Activated CD8-positive, alpha-beta memory T cell treated with anti-CD3 and anti-CD28 coated beads, Interleukin-2, amount 50 U/mL, for 1 hour (primary cell): ENCODE measurements at regions not wholly inside any gene's neighbourhood (a gene's known extent, or its start where the extent isn't known, plus 50 kb on each side); places are given as distances from the start of the nearest gene placed in this dataset.

Experiments
- DNase-seq: peaks from one replicate; pipeline ENCODE4 v3.0.0-alpha.2; 2020; ENCODE audit errors: extremely low read depth

GRCh38 chr1:193567937-193568336 lies 381.5 kb upstream of the B3GALT2 start:
- DNase-seq, result no peak

GRCh38 chr1:193566735-193567134 lies 380.3 kb upstream of the B3GALT2 start:
- no peak for DNase-seq

- DNase-seq, result no peak
These were observed 379.7 kb upstream of the B3GALT2 start for GRCh38 chr1:193565971-193566577.

DNA sequence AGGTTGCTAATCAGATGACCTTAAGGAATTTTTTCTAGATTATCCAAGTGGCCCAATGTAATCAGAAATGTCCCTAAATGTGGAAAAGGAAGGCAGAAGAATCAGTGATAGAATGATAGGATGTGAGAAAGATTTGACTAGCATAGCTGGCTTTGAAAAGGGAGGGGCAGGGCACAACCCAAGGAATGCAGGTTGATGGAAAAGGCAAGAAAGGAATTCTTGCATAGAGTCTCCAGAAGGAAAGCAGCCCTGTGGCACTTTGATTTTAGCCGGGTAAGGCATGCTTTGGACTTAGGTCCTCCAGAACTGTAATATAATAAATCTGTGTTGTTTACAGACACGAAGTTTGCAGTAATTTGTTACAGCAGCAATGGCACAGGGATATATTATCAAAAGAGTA lies 375.7 kb upstream of the B3GALT2 start:
- DNase-seq, result no peak

GRCh38 chr1:193558491-193559028 lies 372.1 kb upstream of the B3GALT2 start:
- no peak for DNase-seq

GRCh38 chr1:193555662-193556441 lies 369.4 kb upstream of the B3GALT2 start:
- no peak for DNase-seq

DNA sequence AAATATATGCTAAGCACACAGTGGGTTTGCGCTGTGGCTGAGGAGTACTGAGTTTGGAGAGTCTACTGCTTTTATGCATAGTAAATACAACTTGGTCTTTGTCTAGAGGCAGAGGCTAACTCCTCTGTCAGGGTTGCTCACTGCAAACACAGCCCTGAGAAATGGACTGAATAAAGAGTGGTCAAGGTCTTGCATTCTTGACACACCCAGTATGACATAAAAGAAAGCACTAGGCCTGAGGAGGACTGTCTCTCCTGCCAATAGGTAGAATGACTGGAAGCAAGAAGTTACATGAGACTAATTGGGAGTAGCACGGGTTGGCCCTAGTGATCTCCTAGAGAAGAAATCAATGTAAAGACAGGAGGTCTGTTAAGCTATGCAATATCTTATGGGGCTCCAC lies 367.2 kb upstream of the B3GALT2 start:
- DNase-seq, result no peak

GRCh38 chr1:193552274-193552673 lies 365.9 kb upstream of the B3GALT2 start:
- DNase-seq, result no peak

GRCh38 chr1:193549081-193549480 lies 362.7 kb upstream of the B3GALT2 start:
- DNase-seq, result no peak

DNA sequence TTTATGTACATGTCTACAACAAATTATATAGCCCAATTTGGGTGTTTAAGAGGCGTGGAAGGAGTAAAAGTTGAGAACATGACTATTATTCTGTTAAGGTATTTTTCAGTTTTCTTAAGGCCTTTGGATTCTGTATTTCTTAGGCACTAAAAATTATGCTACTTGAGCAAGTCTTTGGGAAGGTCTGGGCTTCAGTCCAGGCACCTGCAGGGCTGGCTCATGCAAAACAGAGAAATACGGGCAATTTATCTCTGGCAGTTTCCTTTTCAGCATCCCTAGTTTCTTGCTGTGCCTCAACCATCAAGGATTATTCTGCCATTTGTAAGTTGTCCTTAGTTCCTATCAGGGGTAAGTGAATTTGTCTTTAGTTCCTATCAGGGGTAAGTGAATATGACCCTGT lies 358.8 kb upstream of the B3GALT2 start:
- DNase-seq, result no peak

DNA sequence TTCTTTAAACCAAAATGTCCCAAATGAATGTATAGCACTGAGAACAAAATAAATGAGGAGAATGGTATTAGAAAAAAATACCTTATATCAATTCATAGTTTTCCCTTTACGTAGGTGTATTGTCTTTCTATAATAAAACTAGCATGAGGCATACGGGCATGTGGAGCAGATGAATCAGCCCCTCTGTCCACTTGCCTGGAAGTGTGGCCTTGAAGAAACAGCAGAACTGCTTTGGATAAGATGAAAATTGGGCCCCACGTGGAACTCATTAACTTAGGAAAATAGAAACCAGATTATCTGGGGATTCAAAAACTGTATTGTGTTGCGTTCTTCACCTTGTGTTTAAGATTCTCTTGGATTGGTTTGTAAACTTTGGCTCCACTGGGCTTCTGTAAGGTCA lies 356.8 kb upstream of the B3GALT2 start:
- no peak for DNase-seq

- no peak for DNase-seq
These were observed 356.3 kb upstream of the B3GALT2 start for GRCh38 chr1:193542690-193543089.

- DNase-seq, result no peak
These were observed 354.1 kb upstream of the B3GALT2 start for GRCh38 chr1:193540511-193540910.

DNA sequence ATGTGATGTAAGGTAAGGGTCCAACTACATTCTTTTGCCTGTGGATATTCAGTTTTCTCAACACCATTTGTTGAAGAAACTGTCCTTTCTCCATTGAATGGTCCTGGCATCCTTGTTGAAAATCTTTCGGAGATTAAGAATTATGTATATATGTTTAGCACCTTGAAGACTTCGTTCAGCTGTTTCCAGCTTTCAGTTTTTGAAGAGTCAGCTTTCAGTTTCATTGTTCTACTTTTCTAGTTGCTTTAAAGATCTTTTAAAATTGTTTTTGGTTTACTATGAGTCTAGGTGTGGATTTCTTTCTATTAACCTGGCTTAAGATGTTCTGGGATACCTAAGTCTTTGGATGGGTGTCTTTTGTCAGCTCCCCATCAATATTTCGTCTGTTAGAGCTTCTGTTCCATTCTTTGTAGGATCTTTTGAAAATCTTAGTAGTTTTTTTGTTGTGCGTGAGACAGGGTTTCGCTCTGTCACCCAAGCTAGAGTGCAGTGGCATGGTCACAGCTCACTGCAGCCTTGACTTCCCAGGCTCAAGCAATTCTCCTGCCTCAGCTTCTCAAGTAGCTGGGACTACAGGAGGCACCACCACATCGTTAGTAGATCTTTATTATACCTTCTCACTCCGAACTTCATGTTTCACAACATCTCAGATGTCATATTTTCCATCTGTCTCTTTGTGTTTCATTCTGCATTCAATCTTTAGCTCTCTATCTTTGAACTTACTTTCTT lies 353.5 kb upstream of the B3GALT2 start:
- no peak for DNase-seq

DNA sequence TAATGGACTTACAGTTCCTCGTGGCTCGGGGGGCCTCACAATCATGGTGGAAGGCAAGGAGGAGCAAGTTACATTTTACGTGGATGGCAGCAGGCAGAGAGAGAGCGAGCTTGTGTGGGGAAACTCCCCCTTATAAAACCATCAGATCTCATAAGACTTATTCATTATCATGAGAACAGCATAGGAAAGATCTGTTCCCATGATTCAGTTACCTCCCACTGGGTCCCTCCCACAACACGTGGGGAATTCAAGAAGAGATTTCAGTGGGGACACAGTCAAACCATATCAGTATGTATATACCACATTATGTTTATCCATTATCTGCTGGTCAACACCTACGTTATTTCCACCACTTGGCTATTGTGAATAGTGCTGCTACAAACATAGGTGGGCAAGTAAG lies 352.3 kb upstream of the B3GALT2 start:
- DNase-seq, result no peak

DNA sequence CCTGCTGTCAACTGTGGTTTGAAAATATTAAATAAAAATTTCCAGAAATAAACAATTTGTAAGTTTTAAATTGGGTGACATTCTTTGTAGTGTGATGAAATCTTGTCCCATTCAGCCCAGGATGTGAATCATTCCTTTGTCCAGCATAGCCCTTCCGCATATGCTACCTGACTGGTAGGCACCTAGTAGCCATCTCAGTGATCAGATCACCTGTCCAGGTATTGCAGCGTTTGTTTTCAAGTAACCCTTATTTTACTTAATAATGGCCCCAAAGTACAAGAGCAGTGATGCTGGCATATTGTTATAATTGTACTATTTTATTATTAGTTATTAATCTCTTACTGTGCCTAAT lies 351.6 kb upstream of the B3GALT2 start:
- no peak for DNase-seq

- no peak for DNase-seq
These were observed 351.0 kb upstream of the B3GALT2 start for GRCh38 chr1:193537266-193538002.

DNA sequence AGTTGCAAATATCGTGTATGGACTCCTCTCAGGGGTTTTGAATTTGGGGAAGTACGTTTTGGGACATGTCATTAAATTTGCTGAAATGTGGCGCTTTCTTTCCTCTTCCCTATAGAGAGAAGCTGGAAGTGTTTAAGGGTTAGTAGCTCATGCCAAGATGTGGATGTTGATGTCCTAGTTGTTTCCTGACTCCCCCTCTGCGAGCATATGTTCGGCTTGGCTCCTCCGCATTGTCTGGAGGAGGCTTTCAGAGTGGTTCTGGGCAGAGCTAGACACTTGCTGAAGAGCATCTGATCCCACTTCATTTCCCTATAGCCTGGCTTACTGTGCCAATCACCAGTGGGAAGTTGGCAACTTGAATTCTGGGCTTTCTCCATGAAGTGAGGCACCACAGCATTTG lies 347.4 kb upstream of the B3GALT2 start:
- DNase-seq, result no peak

DNA sequence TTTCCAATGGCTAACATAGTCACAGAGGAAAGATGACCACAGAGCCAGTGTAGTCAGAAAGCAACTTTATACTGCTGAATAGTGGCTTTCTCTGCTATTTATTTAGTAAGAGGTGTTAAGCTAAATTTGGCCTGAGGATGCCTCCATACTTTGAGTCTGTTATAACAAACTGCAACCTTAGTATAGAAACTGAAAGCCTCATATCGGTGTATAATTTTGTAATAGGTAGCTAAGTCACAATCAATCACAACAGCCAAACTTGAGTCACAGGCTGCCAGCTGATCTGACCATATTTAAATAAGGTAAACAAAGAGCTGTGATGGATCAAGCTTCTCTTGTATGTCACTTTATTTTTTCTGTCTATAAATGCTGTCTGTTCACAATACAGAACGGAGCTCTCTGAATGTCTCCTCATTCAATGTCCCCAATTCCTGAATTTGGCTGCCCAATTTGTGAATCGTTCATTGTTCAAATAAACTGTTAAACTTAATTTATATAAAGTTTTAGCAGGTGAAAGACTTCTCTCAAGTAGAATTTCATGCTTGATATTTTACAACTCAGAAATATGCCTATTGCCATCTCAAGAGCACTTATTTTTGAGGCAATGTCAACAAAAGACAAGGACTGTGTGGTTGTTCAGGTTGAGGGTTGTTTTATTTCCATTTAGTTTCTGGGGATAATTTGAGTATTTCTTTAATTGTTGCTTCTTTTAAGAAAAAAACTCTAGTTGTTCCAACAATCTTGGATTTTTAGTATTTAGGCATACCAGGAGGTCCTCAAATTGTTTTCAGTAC lies 339.7 kb upstream of the B3GALT2 start:
- DNase-seq, result no peak

- DNase-seq, result no peak
These were observed 339.0 kb upstream of the B3GALT2 start for GRCh38 chr1:193525411-193525810.

DNA sequence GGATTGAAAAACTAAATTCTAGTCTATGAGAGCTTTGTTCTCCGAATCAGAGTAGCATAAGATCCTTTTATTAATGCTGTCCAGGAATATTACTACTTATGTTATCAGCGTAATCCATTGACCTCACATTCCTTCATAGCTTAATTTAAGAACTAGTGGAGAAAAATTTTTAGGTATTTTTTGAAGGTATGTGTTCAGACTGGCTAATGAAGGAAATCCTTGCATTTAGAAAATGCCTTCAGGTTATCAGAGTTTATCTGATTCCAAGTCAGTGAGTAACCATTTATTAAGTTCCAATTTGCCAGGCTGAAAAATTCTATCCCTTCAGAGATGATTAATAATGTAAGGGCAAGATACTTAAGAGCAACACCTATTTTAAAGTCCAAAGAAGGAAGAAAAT lies 338.2 kb upstream of the B3GALT2 start:
- no peak for DNase-seq
